ENCODE measurements at regions not wholly inside any gene's neighbourhood (a gene's known extent, or its start where the extent isn't known, plus 50 kb on each side); places are given as distances from the start of the nearest gene placed in this dataset.
"Not testable (repeated sequence)": the region's sequence is repeated elsewhere in the genome, so short reads cannot be mapped to it uniquely, and the experiment has no call there.

- Histone ChIP-seq H3K27ac (no peak overlapping the region), H3K9me3 (peaks cover 13% of the 10 kb centered on the region), H3K4me3 (no peak overlapping the region), H3K4me2 (no peak overlapping the region), H3K4me1 (no peaks in the 10 kb centered on the region)
- FAIRE-seq: no peak
- 38% methylated on average over 1 of the region's 1 CpG for WGBS (ENCODE audit: missing lambda C conversion rate)
- no peak for DNase-seq (ENCODE audit: low read depth in 1 of 2, low spot score in 1 of 2)
- TF ChIP-seq JUN (IDR thresholded peaks at IDR 0.05) (no peak), E2F6 (IDR thresholded peaks at IDR 0.05; ENCODE audit: borderline replicate concordance, low read depth) (no peak), HMGXB4 (CRISPR knock-in tag; IDR thresholded peaks at IDR 0.05; ENCODE audit: borderline replicate concordance) (no peak)
- ChIA-PET POLR2A (no interaction called here), CTCF (no interaction called here)
- no peak for ATAC-seq
Observed at GRCh38 chr6:121563286-121563685, 127.8 kb downstream of the GJA1 start.

- WGBS (ENCODE audit: missing lambda C conversion rate): 68% methylated on average over 5 of the region's 5 CpGs
- H3K27ac ChIP-seq; H3K4me2 ChIP-seq; FAIRE-seq; H3K4me3 ChIP-seq; CTCF ChIA-PET; DNase-seq (ENCODE audit: low read depth in 1 of 2, low spot score in 1 of 2); ATAC-seq; H3K4me1 ChIP-seq; POLR2A ChIA-PET: not testable (repeated sequence)
- peaks cover 13% of the 10 kb centered on the region for H3K9me3 ChIP-seq
Observed at GRCh38 chr6:121564529-121564928, 129.1 kb downstream of the GJA1 start.

- Histone ChIP-seq H3K27ac (no peak overlapping the region), H3K9me3 (no peaks in the 10 kb centered on the region), H3K4me2 (no peak overlapping the region), H3K4me3 (no peak overlapping the region), H3K4me1 (no peaks in the 10 kb centered on the region; the same call in 2 of the 3 replicates)
- TF ChIP-seq ATOH8 (CRISPR knock-in tag; IDR thresholded peaks at IDR 0.05; ENCODE audit: low read depth): no peak
- no peak for TF ChIP-seq HOXB13 (CRISPR knock-in tag; IDR thresholded peaks at IDR 0.05; ENCODE audit: low read depth)
- TF ChIP-seq HOXA7 (CRISPR knock-in tag; IDR thresholded peaks at IDR 0.05): no peak
- CTCF ChIA-PET: no interaction called here
- 0% methylated on average over 1 of the region's 1 CpG for WGBS (ENCODE audit: missing lambda C conversion rate)
- DNase-seq (ENCODE audit: low read depth in 1 of 2, low spot score in 1 of 2): no peak
- POLR2A ChIA-PET: no interaction called here
- no peak for ATAC-seq
- FAIRE-seq: no peak
Observed at GRCh38 chr6:121571455-121571854, 136.0 kb downstream of the GJA1 start.

- ChIA-PET CTCF (no interaction called here), POLR2A (no interaction called here)
- no peaks in the 10 kb centered on the region; the same call in 2 of the 3 replicates for H3K4me1 ChIP-seq
- no peak overlapping the region for H3K27ac ChIP-seq
- DNase-seq (ENCODE audit: low read depth in 1 of 2, low spot score in 1 of 2) (no peak), FAIRE-seq (no peak), ATAC-seq (no peak)
- H3K4me2 ChIP-seq: no peak overlapping the region
- H3K4me3 ChIP-seq: no peak overlapping the region
- no peaks in the 10 kb centered on the region for H3K9me3 ChIP-seq
- TF ChIP-seq RNF2 (IDR thresholded peaks at IDR 0.05; ENCODE audit: borderline replicate concordance, low read depth): no peak
- no peak for TF ChIP-seq E2F6 (IDR thresholded peaks at IDR 0.05; ENCODE audit: borderline replicate concordance, low read depth)
- TF ChIP-seq TP53 (CRISPR knock-in tag; IDR thresholded peaks at IDR 0.05): no peak
- no peak for TF ChIP-seq MAZ (IDR thresholded peaks at IDR 0.05; ENCODE audit: borderline replicate concordance, low read depth, low read length)
- TF ChIP-seq KDM5A (IDR thresholded peaks at IDR 0.05): no peak
- no peak for TF ChIP-seq MAFK (IDR thresholded peaks at IDR 0.05; ENCODE audit: partially characterized antibody)
- TF ChIP-seq USF2 (IDR thresholded peaks at IDR 0.05): no peak
- TF ChIP-seq HES2 (IDR thresholded peaks at IDR 0.05): no peak
- no peak for TF ChIP-seq TFCP2L1 (CRISPR knock-in tag; IDR thresholded peaks at IDR 0.05)
- no peak for TF ChIP-seq GATA3 (IDR thresholded peaks at IDR 0.05; ENCODE audit: borderline replicate concordance)
- TF ChIP-seq PBX3 (IDR thresholded peaks at IDR 0.05): no peak
- no peak for TF ChIP-seq CHD4 (IDR thresholded peaks at IDR 0.05; ENCODE audit: borderline replicate concordance)
- TF ChIP-seq FOSB (CRISPR knock-in tag; IDR thresholded peaks at IDR 0.05): no peak
- TF ChIP-seq POLR2A (IDR thresholded peaks at IDR 0.05; ENCODE audit: low read length): no peak
- no peak for TF ChIP-seq SREBF2 (IDR thresholded peaks at IDR 0.05)
- TF ChIP-seq HOXA7 (CRISPR knock-in tag; IDR thresholded peaks at IDR 0.05): no peak
- no peak for TF ChIP-seq PHF8 (IDR thresholded peaks at IDR 0.05; ENCODE audit: borderline replicate concordance, low read depth)
- TF ChIP-seq ELK1 (IDR thresholded peaks at IDR 0.05; ENCODE audit: low read depth, low read length): no peak
- no peak for TF ChIP-seq FOSL2 (IDR thresholded peaks at IDR 0.05)
- TF ChIP-seq FOSL2 (CRISPR knock-in tag; IDR thresholded peaks at IDR 0.05): no peak
- no peak for TF ChIP-seq BHLHE40 (IDR thresholded peaks at IDR 0.05; ENCODE audit: low read depth, low read length)
Observed at GRCh38 chr6:121573481-121573880, 138.0 kb downstream of the GJA1 start.

Data from A549 (cell line).